H9 (cell line): ENCODE measurements at regions not wholly inside any gene's neighbourhood (a gene's known extent, or its start where the extent isn't known, plus 50 kb on each side); places are given as distances from the start of the nearest gene placed in this dataset.

Source experiments
- DNase-seq: peaks from one replicate; pipeline ENCODE4 v3.0.0-alpha.2; 2017
- H2AFZ ChIP-seq: one replicate; pipeline ENCODE4 v1.6.1; 2013; ENCODE audit warnings: mild to moderate bottlenecking, low read length, control low read depth, moderate library complexity
- H2AK5ac ChIP-seq: 2 replicates; pipeline ENCODE4 v1.6.1; 2013; ENCODE audit warnings: low read length, control low read depth, mixed read lengths; ENCODE audit not compliant: insufficient read length
- H2BK120ac ChIP-seq: one replicate; pipeline ENCODE4 v1.6.1; 2013; ENCODE audit warnings: low read depth, mild to moderate bottlenecking, low read length, control low read depth, inconsistent platforms; ENCODE audit not compliant: poor library complexity, severe bottlenecking
- H2BK12ac ChIP-seq: 2 replicates; pipeline ENCODE4 v1.6.1; 2013; ENCODE audit warnings: low read length, control low read depth, mixed read lengths, low read depth; ENCODE audit not compliant: insufficient read length
- H2BK15ac ChIP-seq: 2 replicates; pipeline ENCODE4 v1.6.1; 2013; ENCODE audit warnings: low read depth, low read length, control low read depth
- H2BK20ac ChIP-seq: one replicate; pipeline ENCODE4 v1.6.1; 2013; ENCODE audit warnings: low read depth, mild to moderate bottlenecking, low read length, control low read depth, inconsistent platforms; ENCODE audit not compliant: poor library complexity, severe bottlenecking
- H2BK5ac ChIP-seq: 2 replicates; pipeline ENCODE4 v1.6.1; 2013; ENCODE audit warnings: low read length, control low read depth, mixed read lengths; ENCODE audit not compliant: insufficient read length
- H3K14ac ChIP-seq: 2 replicates; pipeline ENCODE4 v1.6.1; 2013; ENCODE audit warnings: low read length, control low read depth; ENCODE audit not compliant: insufficient read depth
- H3K18ac ChIP-seq: 2 replicates; pipeline ENCODE4 v1.6.1; 2013; ENCODE audit warnings: low read depth, mild to moderate bottlenecking, mixed read lengths, low read length, control low read depth; ENCODE audit not compliant: insufficient read length
- H3K23ac ChIP-seq: 2 replicates; pipeline ENCODE4 v1.6.1; 2013; ENCODE audit warnings: low read length, control low read depth, mixed read lengths, low read depth; ENCODE audit not compliant: insufficient read length
- H3K23me2 ChIP-seq: 2 replicates; pipeline ENCODE4 v1.6.1; 2013; ENCODE audit warnings: low read depth, mild to moderate bottlenecking, mixed read lengths, low read length, control low read depth; ENCODE audit not compliant: insufficient read length, poor library complexity, severe bottlenecking
- H3K27ac ChIP-seq: 2 replicates; pipeline ENCODE4 v1.5.1; 2013; ENCODE audit warnings: low read length, control low read depth, mixed read lengths, low read depth; ENCODE audit not compliant: insufficient read length
- H3K27me3 ChIP-seq: 2 replicates; pipeline ENCODE4 v1.6.1; 2013; ENCODE audit warnings: low read length, control low read depth, inconsistent platforms; ENCODE audit not compliant: insufficient read depth
- H3K4ac ChIP-seq: 2 replicates; pipeline ENCODE4 v1.6.1; 2013; ENCODE audit warnings: low read depth, mild to moderate bottlenecking, control low read depth, inconsistent platforms, low read length, moderate library complexity
- H3K4me1 ChIP-seq: 2 replicates; pipeline ENCODE4 v1.6.1; 2013; ENCODE audit warnings: low read length, control low read depth, inconsistent platforms; ENCODE audit not compliant: insufficient read depth
- H3K4me2 ChIP-seq: 2 replicates; pipeline ENCODE4 v1.6.1; 2013; ENCODE audit warnings: low read length, control low read depth, mixed read lengths; ENCODE audit not compliant: insufficient read length, insufficient read depth
- H3K56ac ChIP-seq: 2 replicates; pipeline ENCODE4 v1.6.1; 2013; ENCODE audit warnings: low read depth, mild to moderate bottlenecking, mixed read lengths, low read length, control low read depth; ENCODE audit not compliant: insufficient read length
- H3K79me1 ChIP-seq: 2 replicates; pipeline ENCODE4 v1.6.1; 2013; ENCODE audit warnings: low read depth, mild to moderate bottlenecking, moderate library complexity, low read length, control low read depth, inconsistent platforms; ENCODE audit not compliant: insufficient read depth, poor library complexity, severe bottlenecking
- H3K79me2 ChIP-seq: 2 replicates; pipeline ENCODE4 v1.6.1; 2013; ENCODE audit warnings: low read length, control low read depth, inconsistent platforms; ENCODE audit not compliant: insufficient read depth
- H3K9ac ChIP-seq: 2 replicates; pipeline ENCODE4 v1.6.1; 2013; ENCODE audit warnings: low read length, control low read depth, mixed read lengths; ENCODE audit not compliant: insufficient read length; ENCODE audit errors: extremely low read depth
- H3K9me3 ChIP-seq: one replicate; pipeline ENCODE4 v1.6.1; 2013; ENCODE audit warnings: low read depth, low read length, inconsistent platforms; ENCODE audit not compliant: control insufficient read depth
- H3T11ph ChIP-seq: one replicate; pipeline ENCODE4 v1.6.1; 2013; ENCODE audit warnings: mild to moderate bottlenecking, low read length, control low read depth, inconsistent platforms
- H4K20me1 ChIP-seq: one replicate; pipeline ENCODE4 v1.6.1; 2013; ENCODE audit not compliant: control insufficient read depth, insufficient read length, insufficient read depth
- H4K5ac ChIP-seq: 2 replicates; pipeline ENCODE4 v1.6.1; 2013; ENCODE audit warnings: low read depth, mild to moderate bottlenecking, mixed read lengths, low read length, control low read depth; ENCODE audit not compliant: insufficient read length
- H4K8ac ChIP-seq: replicated peaks from 2 replicates; pipeline ENCODE4 v1.6.1; 2013; ENCODE audit warnings: low read length, control low read depth, mixed read lengths, low read depth; ENCODE audit not compliant: insufficient read length
- H4K91ac ChIP-seq: 2 replicates; pipeline ENCODE4 v1.6.1; 2013; ENCODE audit warnings: low read depth, mild to moderate bottlenecking, moderate library complexity, mixed read lengths, low read length, control low read depth; ENCODE audit not compliant: insufficient read length
- H3K27ac Mint-ChIP-seq, 3 experiments: 2 replicates in 2 of 3; 3 replicates in 1 of 3; pipeline ENCODE4 v1.8.0; 2020 to 2021; ENCODE audit warnings: mixed read lengths in 3 of 3, mild to moderate bottlenecking in 1 of 3, moderate library complexity in 1 of 3
- H3K27me3 Mint-ChIP-seq: 2 replicates; pipeline ENCODE4 v1.8.0; 2021; ENCODE audit warnings: low read depth, mild to moderate bottlenecking, moderate library complexity, mixed read lengths
- H3K36me3 Mint-ChIP-seq, 3 experiments: 2 replicates in 2 of 3; 3 replicates in 1 of 3; pipeline ENCODE4 v1.8.0; 2020 to 2021; ENCODE audit warnings: low read depth in 3 of 3, mixed read lengths in 3 of 3; ENCODE audit not compliant: insufficient read depth in 1 of 3
- H3K4me1 Mint-ChIP-seq, 2 experiments: 2 replicates each; pipeline ENCODE4 v1.8.0; 2020; ENCODE audit warnings: mixed read lengths in 2 of 2
- H3K4me3 Mint-ChIP-seq, 2 experiments: 2 replicates in 1 of 2; 3 replicates in 1 of 2; pipeline ENCODE4 v1.8.0; 2020 to 2021; ENCODE audit warnings: mild to moderate bottlenecking in 2 of 2, mixed read lengths in 2 of 2, moderate library complexity in 1 of 2
- H3K9me3 Mint-ChIP-seq, 2 experiments: 2 replicates in 1 of 2; 3 replicates in 1 of 2; pipeline ENCODE4 v1.8.0; 2020; ENCODE audit warnings: mild to moderate bottlenecking in 2 of 2, mixed read lengths in 2 of 2, moderate library complexity in 1 of 2
- WGBS: extraction: QIAGEN DNeasy Blood & Tissue Kit; methylation state at CpG from one replicate; pipeline ENCODE4 v1.1.7; 2013; ENCODE audit warnings: missing lambda C conversion rate, low lambda C conversion rate, mixed read lengths; ENCODE audit not compliant: insufficient read length; ENCODE audit errors: extremely low coverage; 5-methylcytosine and 5-hydroxymethylcytosine counted together
- TF ChIP-seq, protein P1 (sequence below): fragments of 200-600 bp; sonication (generic); conservative IDR thresholded peaks from 3 replicates; pipeline ENCODE4 v1.8.0; 2021; ENCODE audit warnings: antibody characterized with exemption, mild to moderate bottlenecking

GRCh38 chr10:83764666-83765065 is 374.6 kb upstream of the GHITM start:
- no peak overlapping the region for H2AK5ac ChIP-seq
- no peaks in the 10 kb centered on the region for H3K79me1 ChIP-seq
- DNase-seq = no peak
- no peak overlapping the region for H3K4me2 ChIP-seq
- no peak overlapping the region for H3K27ac Mint-ChIP-seq
- H3K23ac ChIP-seq = no peak overlapping the region
- no peak overlapping the region for H3K18ac ChIP-seq
- H3K27me3 Mint-ChIP-seq = peaks cover 52% of the 10 kb centered on the region
- no peaks in the 10 kb centered on the region for H3K23me2 ChIP-seq
- no peaks in the 10 kb centered on the region for H3K36me3 Mint-ChIP-seq
- H2AFZ ChIP-seq = no peak overlapping the region
- H3K14ac ChIP-seq = no peak overlapping the region
- H3K9me3 ChIP-seq = no peaks in the 10 kb centered on the region
- no peak overlapping the region for H2BK12ac ChIP-seq
- H4K8ac ChIP-seq = no peak overlapping the region
- WGBS = no CpG with 5 or more reads among the region's 5 CpGs
- peaks cover 4% of the 10 kb centered on the region; the same call in 1 of the 2 replicates for H3K4me1 ChIP-seq
- no peaks in the 10 kb centered on the region for H4K20me1 ChIP-seq
- H3K4me3 Mint-ChIP-seq = no peak overlapping the region
- H3K4ac ChIP-seq = no peak overlapping the region
- H3K56ac ChIP-seq = no peak overlapping the region
- H3K27me3 ChIP-seq = peaks cover 13% of the 10 kb centered on the region
- no peak overlapping the region for H3K27ac ChIP-seq
- H3K9me3 Mint-ChIP-seq = peaks cover 0 to 6% of the 10 kb centered on the region in 2 experiments; a peak in 3 of 5 replicates
- H2BK120ac ChIP-seq = no peak overlapping the region
- no peak overlapping the region for H4K5ac ChIP-seq
- TF ChIP-seq, protein P1, sequence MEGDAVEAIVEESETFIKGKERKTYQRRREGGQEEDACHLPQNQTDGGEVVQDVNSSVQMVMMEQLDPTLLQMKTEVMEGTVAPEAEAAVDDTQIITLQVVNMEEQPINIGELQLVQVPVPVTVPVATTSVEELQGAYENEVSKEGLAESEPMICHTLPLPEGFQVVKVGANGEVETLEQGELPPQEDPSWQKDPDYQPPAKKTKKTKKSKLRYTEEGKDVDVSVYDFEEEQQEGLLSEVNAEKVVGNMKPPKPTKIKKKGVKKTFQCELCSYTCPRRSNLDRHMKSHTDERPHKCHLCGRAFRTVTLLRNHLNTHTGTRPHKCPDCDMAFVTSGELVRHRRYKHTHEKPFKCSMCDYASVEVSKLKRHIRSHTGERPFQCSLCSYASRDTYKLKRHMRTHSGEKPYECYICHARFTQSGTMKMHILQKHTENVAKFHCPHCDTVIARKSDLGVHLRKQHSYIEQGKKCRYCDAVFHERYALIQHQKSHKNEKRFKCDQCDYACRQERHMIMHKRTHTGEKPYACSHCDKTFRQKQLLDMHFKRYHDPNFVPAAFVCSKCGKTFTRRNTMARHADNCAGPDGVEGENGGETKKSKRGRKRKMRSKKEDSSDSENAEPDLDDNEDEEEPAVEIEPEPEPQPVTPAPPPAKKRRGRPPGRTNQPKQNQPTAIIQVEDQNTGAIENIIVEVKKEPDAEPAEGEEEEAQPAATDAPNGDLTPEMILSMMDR = no peak
- peaks cover 29 to 32% of the 10 kb centered on the region in 2 experiments for H3K4me1 Mint-ChIP-seq
- H2BK20ac ChIP-seq = no peak overlapping the region
- H3T11ph ChIP-seq = no peak overlapping the region
- H3K79me2 ChIP-seq = no peaks in the 10 kb centered on the region
- H4K91ac ChIP-seq = no peak overlapping the region
- no peak overlapping the region for H2BK15ac ChIP-seq
- H3K9ac ChIP-seq = no peak overlapping the region
- no peak overlapping the region for H2BK5ac ChIP-seq
